GM18870 (cell line): ENCODE measurements at regions not wholly inside any gene's neighbourhood (a gene's known extent, or its start where the extent isn't known, plus 50 kb on each side); places are given as distances from the start of the nearest gene placed in this dataset.
"Not testable (repeated sequence)": the region's sequence is repeated elsewhere in the genome, so short reads cannot be mapped to it uniquely, and the experiment has no call there.

Experiments used
- ATAC-seq: cut with Tn5 transposase; IDR thresholded peaks from one replicate; pipeline ENCODE4 v1.9.1; 2021; ENCODE audit warnings: moderate library complexity; ENCODE audit not compliant: unreplicated experiment

- no peak for ATAC-seq
Observed at GRCh38 chr7:81074406-81074805, 155.6 kb upstream of the SEMA3C start.

- no peak for ATAC-seq
Observed at GRCh38 chr7:81073931-81074251, 155.0 kb upstream of the SEMA3C start.

- no peak for ATAC-seq
Observed at GRCh38 chr7:81070956-81071355, 152.1 kb upstream of the SEMA3C start.

- ATAC-seq = no peak
Observed at GRCh38 chr7:81066797-81067196, 147.9 kb upstream of the SEMA3C start.

GRCh38 chr7:81064426-81064825 is 145.6 kb upstream of the SEMA3C start:
- no peak for ATAC-seq

GRCh38 chr7:81062755-81063154 is 143.9 kb upstream of the SEMA3C start:
- no peak for ATAC-seq

GRCh38 chr7:81057469-81057868 is 138.6 kb upstream of the SEMA3C start:
- not testable (repeated sequence) for ATAC-seq

- ATAC-seq = no peak
Observed at GRCh38 chr7:81053623-81054022, 134.8 kb upstream of the SEMA3C start.

- ATAC-seq = no peak
Observed at GRCh38 chr7:81051811-81052413, 133.1 kb upstream of the SEMA3C start.

- ATAC-seq = no peak
Observed at GRCh38 chr7:81045491-81046030, 126.7 kb upstream of the SEMA3C start.

- not testable (repeated sequence) for ATAC-seq
Observed at GRCh38 chr7:81042646-81043045, 123.8 kb upstream of the SEMA3C start.

- no peak for ATAC-seq
Observed at GRCh38 chr7:81040496-81040895, 121.6 kb upstream of the SEMA3C start.

- ATAC-seq = no peak
Observed at GRCh38 chr7:81036871-81037270, 118.0 kb upstream of the SEMA3C start.

GRCh38 chr7:81036057-81036456 is 117.2 kb upstream of the SEMA3C start:
- ATAC-seq = no peak

GRCh38 chr7:81031996-81032395 is 113.1 kb upstream of the SEMA3C start:
- ATAC-seq = no peak

GRCh38 chr7:81031243-81031642 is 112.4 kb upstream of the SEMA3C start:
- no peak for ATAC-seq

GRCh38 chr7:81030472-81030871 is 111.6 kb upstream of the SEMA3C start:
- ATAC-seq = no peak

- ATAC-seq = no peak
Observed at GRCh38 chr7:81029511-81029910, 110.7 kb upstream of the SEMA3C start.

GRCh38 chr7:81025360-81025759 is 106.5 kb upstream of the SEMA3C start:
- no peak for ATAC-seq

GRCh38 chr7:81014908-81015307 is 96.1 kb upstream of the SEMA3C start:
- no peak for ATAC-seq

GRCh38 chr7:81014266-81014665 is 95.4 kb upstream of the SEMA3C start:
- no peak for ATAC-seq

- ATAC-seq = no peak
Observed at GRCh38 chr7:81013083-81013817, 94.4 kb upstream of the SEMA3C start.

- ATAC-seq = no peak
Observed at GRCh38 chr7:81008901-81009300, 90.0 kb upstream of the SEMA3C start.
